NCI-H748 treated with DMSO at 0.1 percent for 48 hours (cell line): ENCODE measurements at regions not wholly inside any gene's neighbourhood (a gene's known extent, or its start where the extent isn't known, plus 50 kb on each side); places are given as distances from the start of the nearest gene placed in this dataset.
"Not testable (repeated sequence)": the region's sequence is repeated elsewhere in the genome, so short reads cannot be mapped to it uniquely, and the experiment has no call there.

Experiments
- DNase-seq: peaks from one replicate; lab custom pipeline; 2025; lab: John Stamatoyannopoulos, UW

- no peak for DNase-seq
Measured at GRCh38 chr15:31219221-31219620, 107.4 kb upstream of the KLF13 start.

GRCh38 chr15:31221936-31222515 lies 104.6 kb upstream of the KLF13 start:
- DNase-seq, result no peak

- DNase-seq, result peak; percentile 12
Measured at GRCh38 chr15:31222773-31223341, 103.8 kb upstream of the KLF13 start.

GRCh38 chr15:31223478-31224350 lies 102.9 kb upstream of the KLF13 start:
- DNase-seq, result no peak

- not testable (repeated sequence) for DNase-seq
Measured at GRCh38 chr15:31224661-31225060, 102.0 kb upstream of the KLF13 start.

GRCh38 chr15:31225356-31225955 lies 101.2 kb upstream of the KLF13 start:
- DNase-seq, result no peak

- DNase-seq, result no peak
Measured at GRCh38 chr15:31226021-31226420, 100.6 kb upstream of the KLF13 start.

- DNase-seq, result no peak
Measured at GRCh38 chr15:31227235-31227634, 99.4 kb upstream of the KLF13 start.

GRCh38 chr15:31228011-31228484 lies 98.6 kb upstream of the KLF13 start:
- no peak for DNase-seq

- no peak for DNase-seq
Measured at GRCh38 chr15:31228980-31229826, 97.4 kb upstream of the KLF13 start.

GRCh38 chr15:31230630-31231485 lies 95.8 kb upstream of the KLF13 start:
- DNase-seq, result no peak

- DNase-seq, result no peak
Measured at GRCh38 chr15:31234815-31235214, 91.8 kb upstream of the KLF13 start.

- DNase-seq, result peak; percentile 49
Measured at GRCh38 chr15:31235311-31236183, 91.1 kb upstream of the KLF13 start.

GRCh38 chr15:31236184-31237042 lies 90.2 kb upstream of the KLF13 start:
- DNase-seq, result peak; percentile 26

GRCh38 chr15:31237043-31237324 lies 89.7 kb upstream of the KLF13 start:
- no peak for DNase-seq

- DNase-seq, result no peak
Measured at GRCh38 chr15:31238906-31239305, 87.7 kb upstream of the KLF13 start.

GRCh38 chr15:31239409-31239808 lies 87.2 kb upstream of the KLF13 start:
- DNase-seq, result no peak

GRCh38 chr15:31241888-31242522 lies 84.6 kb upstream of the KLF13 start:
- no peak for DNase-seq

GRCh38 chr15:31243895-31244294 lies 82.7 kb upstream of the KLF13 start:
- no peak for DNase-seq
